ENCODE measurements at regions not wholly inside any gene's neighbourhood (a gene's known extent, or its start where the extent isn't known, plus 50 kb on each side); places are given as distances from the start of the nearest gene placed in this dataset.

- TF ChIP-seq, protein P1, sequence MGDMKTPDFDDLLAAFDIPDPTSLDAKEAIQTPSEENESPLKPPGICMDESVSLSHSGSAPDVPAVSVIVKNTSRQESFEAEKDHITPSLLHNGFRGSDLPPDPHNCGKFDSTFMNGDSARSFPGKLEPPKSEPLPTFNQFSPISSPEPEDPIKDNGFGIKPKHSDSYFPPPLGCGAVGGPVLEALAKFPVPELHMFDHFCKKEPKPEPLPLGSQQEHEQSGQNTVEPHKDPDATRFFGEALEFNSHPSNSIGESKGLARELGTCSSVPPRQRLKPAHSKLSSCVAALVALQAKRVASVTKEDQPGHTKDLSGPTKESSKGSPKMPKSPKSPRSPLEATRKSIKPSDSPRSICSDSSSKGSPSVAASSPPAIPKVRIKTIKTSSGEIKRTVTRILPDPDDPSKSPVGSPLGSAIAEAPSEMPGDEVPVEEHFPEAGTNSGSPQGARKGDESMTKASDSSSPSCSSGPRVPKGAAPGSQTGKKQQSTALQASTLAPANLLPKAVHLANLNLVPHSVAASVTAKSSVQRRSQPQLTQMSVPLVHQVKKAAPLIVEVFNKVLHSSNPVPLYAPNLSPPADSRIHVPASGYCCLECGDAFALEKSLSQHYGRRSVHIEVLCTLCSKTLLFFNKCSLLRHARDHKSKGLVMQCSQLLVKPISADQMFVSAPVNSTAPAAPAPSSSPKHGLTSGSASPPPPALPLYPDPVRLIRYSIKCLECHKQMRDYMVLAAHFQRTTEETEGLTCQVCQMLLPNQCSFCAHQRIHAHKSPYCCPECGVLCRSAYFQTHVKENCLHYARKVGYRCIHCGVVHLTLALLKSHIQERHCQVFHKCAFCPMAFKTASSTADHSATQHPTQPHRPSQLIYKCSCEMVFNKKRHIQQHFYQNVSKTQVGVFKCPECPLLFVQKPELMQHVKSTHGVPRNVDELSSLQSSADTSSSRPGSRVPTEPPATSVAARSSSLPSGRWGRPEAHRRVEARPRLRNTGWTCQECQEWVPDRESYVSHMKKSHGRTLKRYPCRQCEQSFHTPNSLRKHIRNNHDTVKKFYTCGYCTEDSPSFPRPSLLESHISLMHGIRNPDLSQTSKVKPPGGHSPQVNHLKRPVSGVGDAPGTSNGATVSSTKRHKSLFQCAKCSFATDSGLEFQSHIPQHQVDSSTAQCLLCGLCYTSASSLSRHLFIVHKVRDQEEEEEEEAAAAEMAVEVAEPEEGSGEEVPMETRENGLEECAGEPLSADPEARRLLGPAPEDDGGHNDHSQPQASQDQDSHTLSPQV (IDR thresholded peaks at IDR 0.05): no peak
- TF ChIP-seq RAD51 (IDR thresholded peaks at IDR 0.05): no peak
- TF ChIP-seq ZZZ3 (IDR thresholded peaks at IDR 0.05; ENCODE audit: control insufficient read depth, insufficient read length, low read depth): no peak
- no peak for TF ChIP-seq EGR1 (IDR thresholded peaks at IDR 0.05; ENCODE audit: borderline replicate concordance in 1 of 2, low read depth in 2 of 2, low read length in 2 of 2)
- no peak for TF ChIP-seq ATF3 (IDR thresholded peaks at IDR 0.05; ENCODE audit: borderline replicate concordance, extremely low read depth, low read depth, low read length)
Observed at GRCh38 chrX:96440941-96441340, 243.7 kb upstream of the DIAPH2 start (continued).

DNA sequence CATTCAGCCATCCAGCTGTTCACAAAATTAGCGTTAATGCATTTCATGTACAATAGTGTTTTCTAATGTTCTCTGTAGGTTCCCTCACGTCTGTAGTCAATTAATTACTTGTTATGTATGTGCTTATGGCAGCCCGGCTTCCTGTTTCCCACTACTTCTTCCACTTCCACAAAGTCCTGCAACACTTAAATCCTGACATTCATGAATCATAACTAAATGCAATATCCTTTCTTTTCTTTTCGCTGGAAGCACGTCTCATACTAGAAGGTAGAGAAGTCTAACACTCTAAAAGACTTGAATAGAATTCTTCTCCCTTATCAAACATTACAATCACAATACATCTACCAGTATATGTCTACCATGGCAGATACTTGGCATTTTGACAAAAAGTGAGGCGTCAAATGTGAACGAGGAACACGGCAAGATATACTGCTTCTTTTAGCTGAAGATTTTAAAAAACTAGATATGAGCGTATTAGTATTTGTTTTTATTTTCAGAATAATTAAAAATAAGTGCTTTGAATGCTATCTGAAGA is 239.0 kb upstream of the DIAPH2 start:
- H2AFZ ChIP-seq (ENCODE audit: control insufficient read depth, low read depth, low read length): no peak overlapping the region
- H4K20me1 ChIP-seq (ENCODE audit: control insufficient read depth, insufficient read depth): no peaks in the 10 kb centered on the region
- TF ChIP-seq SUZ12 (IDR thresholded peaks at IDR 0.05; ENCODE audit: unreplicated experiment): no peak
- no peak for TF ChIP-seq YBX1 (IDR thresholded peaks at IDR 0.05)
- no peak overlapping the region for H3K4me3 ChIP-seq
- in situ Hi-C loops (cut with MboI): no loop called here
- FAIRE-seq (no peak), DNase-seq (ENCODE audit: low read depth, low spot score) (no peak), ATAC-seq (no peak)
- WGBS (ENCODE audit: insufficient coverage, insufficient replicate concordance, low lambda C conversion rate, missing lambda C conversion rate): 46% methylated on average over 9 of the region's 9 CpGs
- POLR2A ChIA-PET: no interaction called here
- intact Hi-C loops (cut with micrococcal nuclease; ENCODE audit: unreplicated experiment): no loop called here
- RAD21 ChIA-PET (ENCODE audit: unreplicated experiment): no interaction called here
- H3K36me3 ChIP-seq (ENCODE audit: control insufficient read depth in 2 of 2, insufficient read depth in 2 of 2, low read length in 1 of 2): no peaks in the 10 kb centered on the region
- H3K4me2 ChIP-seq (ENCODE audit: control insufficient read depth, insufficient read depth): no peak overlapping the region
- H3K27me3 ChIP-seq (replicated peaks in 1 of 2; ENCODE audit: control insufficient read depth in 2 of 2, insufficient read depth in 2 of 2, low read length in 1 of 2): no peaks in the 10 kb centered on the region
- CTCF ChIA-PET: no interaction called here
- no peaks in the 10 kb centered on the region for H3K4me1 ChIP-seq (ENCODE audit: control insufficient read depth, insufficient read depth, low read length)
- BruUV-seq (replicated peaks): no TSS peak
- SMC1A ChIA-PET (ENCODE audit: uncharacterized antibody, unreplicated experiment): interaction anchor here (1.3 kb wide), 1 partner anchor 16 kb away, joined by 3 read pairs; no protein-coding TSS in a partner anchor
- no peaks in the 10 kb centered on the region for H3K79me2 ChIP-seq (ENCODE audit: control insufficient read depth, insufficient read depth, low read length)
- no peak overlapping the region for H3K27ac ChIP-seq (ENCODE audit: control insufficient read depth, insufficient read depth)
- no peak overlapping the region for H3K9ac ChIP-seq (ENCODE audit: control insufficient read depth, insufficient read depth, low read length)
- H3K9me3 ChIP-seq (replicated peaks; ENCODE audit: control insufficient read depth, insufficient read depth, low read length): no peaks in the 10 kb centered on the region

Data from GM12878 (cell line).